ENCODE measurements at regions not wholly inside any gene's neighbourhood (a gene's known extent, or its start where the extent isn't known, plus 50 kb on each side); places are given as distances from the start of the nearest gene placed in this dataset.

GRCh38 chr7:116395141-116395791, 104.3 kb upstream of the CAV2 start:
- TF ChIP-seq CTCF (IDR thresholded peaks at IDR 0.05): no peak
- TF ChIP-seq POLR2A (IDR thresholded peaks at IDR 0.05): no peak

All from testis (tissue), 2 donors.